GM21381 (cell line): ENCODE measurements at regions not wholly inside any gene's neighbourhood (a gene's known extent, or its start where the extent isn't known, plus 50 kb on each side); places are given as distances from the start of the nearest gene placed in this dataset.

Experiments
- ATAC-seq: cut with Tn5 transposase; IDR thresholded peaks from one replicate; pipeline ENCODE4 v1.9.1; 2021; ENCODE audit warnings: mild to moderate bottlenecking, moderate library complexity; ENCODE audit not compliant: unreplicated experiment

DNA sequence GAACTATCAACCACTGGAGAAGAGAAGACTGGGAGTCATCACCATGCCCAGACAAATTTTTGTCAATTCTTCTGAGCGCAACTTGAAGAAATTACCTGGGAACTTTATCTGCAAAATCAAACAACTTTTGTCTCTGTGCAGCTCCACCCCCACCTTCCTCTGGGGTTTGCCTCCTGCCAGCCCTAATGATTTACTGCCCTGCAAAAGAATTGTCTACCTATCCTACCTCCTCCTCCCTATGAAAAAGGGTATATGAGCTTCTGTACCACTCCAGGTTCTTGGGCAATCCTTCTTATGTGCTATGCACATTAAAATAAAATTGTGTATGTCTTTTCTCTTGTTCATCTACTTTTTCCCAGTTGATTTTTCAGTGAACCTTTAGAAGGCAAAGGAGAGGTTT is 191.9 kb downstream of the URB2 start:
- ATAC-seq, result no peak

DNA sequence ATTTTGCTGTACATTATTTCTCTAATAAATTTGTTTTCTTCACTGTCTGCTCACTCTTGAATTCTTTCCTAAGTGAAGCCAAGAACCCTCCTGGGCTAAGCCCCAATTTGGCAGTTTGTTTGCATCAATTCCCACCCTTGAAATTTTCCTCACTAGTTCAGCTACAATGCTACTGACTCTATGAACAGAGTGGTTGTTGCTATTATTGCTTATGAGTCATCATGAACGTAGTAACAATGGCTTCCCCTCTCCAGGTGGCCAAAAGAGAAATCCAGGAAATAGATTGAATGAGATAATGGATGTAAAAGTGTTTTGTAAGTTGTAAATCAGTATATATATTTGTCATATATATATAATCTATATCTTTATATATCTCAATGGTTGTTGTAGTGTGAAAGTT is 193.0 kb downstream of the URB2 start:
- ATAC-seq, result no peak

DNA sequence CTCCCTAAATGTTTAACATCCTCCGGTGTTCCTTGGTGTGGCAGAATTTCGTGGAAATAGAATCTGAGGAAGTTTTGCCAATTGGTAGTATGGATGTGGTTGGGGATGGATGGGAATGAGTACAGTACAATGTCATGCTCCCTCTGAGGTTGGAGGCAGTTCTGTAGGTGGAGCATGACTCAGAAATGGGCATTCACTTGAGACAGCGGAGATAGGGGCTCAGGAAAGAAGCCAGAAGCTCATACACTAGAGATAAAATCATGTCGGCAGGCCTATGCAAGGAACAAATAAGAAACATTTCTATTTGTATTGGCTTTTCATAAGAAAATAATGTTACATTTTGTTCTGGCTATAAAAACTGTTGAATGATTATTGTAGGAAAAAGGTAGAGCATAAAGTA is 196.0 kb downstream of the URB2 start:
- ATAC-seq, result no peak

DNA sequence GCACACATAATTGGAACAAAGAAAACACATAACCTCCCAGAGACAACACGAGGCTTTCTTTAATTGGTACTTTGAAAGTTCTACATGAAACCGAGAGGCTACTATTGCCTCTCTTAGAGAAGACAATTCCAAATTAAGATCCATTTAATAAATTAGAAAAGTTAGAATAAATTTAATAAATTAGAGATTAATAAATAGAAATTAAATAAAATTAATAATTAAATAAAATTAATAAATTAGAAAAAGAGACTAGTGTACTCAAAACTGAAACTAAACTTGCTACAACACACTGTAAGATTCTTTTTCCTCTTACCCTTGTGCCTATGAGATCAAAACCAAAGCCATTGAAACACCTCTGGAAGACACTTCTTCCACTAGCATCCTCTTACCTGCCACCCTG is 199.0 kb downstream of the URB2 start:
- no peak for ATAC-seq

DNA sequence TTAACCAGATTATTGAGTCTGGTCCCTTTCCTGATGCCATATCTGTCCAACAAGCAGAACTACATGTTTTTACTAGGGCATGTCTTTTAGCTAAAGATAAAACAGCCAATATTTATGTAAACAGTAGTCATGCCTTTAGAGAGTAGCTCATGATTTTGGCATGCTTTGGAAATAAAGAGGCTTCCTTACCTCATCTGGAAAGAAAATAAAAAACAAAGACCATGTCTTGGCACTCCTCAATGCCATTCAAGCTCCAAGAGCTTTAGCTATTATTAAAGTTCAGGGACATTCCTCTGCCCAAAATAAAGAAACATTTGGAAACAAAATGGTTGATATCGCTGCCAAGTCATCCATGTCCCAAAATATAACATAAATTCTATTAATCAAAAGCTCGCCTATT is 202.4 kb downstream of the URB2 start:
- ATAC-seq, result no peak

DNA sequence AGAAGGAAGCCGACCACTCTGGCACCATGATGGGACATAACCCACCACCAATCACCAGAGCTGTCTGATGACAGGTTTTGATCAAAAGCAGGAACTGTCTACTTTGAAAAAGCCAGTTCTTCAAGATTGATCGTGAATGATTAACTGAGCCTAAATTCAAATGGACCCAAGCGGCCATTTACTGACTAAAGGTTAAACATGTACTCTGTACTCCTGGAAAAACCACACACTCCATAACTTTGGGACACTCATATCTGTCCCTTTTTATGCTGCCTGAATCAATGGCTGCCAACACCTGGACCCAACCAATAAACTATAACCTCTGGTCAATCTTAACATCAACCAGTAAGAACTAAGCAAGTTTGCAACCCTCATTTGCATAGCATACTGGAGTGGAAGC is 206.6 kb downstream of the URB2 start:
- no peak for ATAC-seq

DNA sequence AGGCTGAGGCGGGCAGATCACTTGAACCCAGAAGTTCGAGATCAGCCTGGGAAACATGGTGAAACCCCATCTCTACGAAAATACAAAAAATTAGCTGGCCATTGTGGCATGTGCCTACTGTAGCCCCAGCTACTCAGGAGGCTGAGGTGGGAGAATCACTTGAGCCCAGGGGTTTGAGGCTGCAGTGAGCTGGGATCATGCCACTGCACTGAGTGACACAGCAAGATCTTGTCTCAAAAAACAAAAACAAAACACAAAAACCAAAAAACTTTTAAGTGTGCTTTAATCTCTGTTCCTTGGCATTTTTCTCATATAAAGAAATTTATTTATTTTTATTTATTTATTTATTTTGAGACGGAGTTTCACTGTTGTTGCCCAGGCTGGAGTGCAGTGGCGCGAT is 208.2 kb downstream of the URB2 start:
- no peak for ATAC-seq

DNA sequence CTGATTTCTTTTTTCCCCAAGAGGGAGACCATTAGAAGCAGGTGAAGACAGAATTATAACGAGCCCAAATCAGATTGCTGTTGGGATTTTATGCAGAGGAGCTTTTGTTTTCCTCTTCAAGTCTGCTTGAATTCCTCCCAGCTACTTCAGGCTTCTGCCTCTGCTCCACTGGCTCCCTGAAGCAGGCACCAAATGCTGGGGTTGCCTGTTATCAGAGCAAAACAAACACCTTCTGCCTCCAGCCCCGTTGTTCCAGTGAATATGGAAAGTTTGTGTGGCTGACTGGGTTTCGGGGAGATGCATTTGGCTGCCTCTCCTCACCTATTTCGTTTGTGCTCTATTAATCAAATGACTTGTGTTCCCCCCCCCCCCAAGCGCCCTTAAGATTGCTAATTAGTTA is 209.2 kb downstream of the URB2 start:
- ATAC-seq, result no peak

DNA sequence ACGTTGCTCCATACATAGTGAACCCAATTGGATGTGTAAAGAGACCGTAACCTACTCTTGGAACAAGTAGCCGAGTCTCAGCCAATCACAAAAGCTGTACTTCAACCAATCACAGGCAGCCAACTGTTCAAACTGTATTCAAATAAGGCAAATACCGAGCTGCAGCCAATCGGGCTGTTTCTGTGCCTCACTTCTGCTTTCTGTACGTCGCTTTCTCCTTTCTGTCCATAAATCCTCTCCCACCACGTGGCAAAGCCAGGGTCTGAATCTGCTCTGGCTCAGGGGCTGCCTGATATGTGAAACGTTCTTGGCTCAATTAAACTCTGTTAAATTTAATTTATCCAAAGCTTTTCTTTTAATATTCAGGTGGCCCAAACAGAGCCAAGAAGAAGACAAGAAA is 210.3 kb downstream of the URB2 start:
- ATAC-seq, result no peak

DNA sequence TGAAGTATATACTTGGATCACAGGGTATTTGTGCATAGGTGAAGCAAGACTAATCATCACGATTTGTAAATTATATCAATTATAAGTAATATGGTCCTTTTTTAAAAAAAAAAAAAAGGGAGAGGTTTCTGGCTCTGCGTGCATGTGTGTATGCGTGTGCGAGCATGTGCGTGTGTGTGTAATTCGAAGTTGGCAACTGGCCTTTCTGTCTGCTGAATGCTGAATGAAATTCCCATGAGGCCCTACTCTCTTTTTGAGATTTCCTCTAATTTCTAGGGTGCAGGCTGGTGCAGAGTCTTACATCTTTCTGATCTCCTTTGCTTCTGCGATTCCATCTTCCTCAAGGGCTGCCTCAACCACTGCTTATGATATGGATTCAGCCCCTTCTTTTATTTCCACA is 212.2 kb downstream of the URB2 start:
- ATAC-seq, result no peak

DNA sequence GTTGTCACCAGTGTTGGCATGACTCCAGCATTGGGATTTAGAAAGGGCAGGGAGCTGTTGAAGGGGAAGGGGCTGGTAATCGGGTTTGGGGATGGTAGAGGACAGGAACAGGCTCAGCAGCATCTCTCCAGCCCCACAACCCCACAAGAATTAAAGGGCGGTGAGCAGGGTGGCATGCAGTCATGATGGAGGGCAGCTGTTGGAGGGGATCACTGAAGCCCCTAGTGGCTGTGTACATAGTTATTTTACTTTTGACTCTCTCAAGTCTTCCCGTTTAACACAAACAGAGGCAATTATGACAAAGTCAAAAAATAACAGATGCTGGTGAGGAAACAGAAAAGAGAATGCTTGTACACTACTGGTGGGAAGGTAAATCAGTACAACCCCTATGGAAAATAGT is 213.8 kb downstream of the URB2 start:
- ATAC-seq, result no peak

DNA sequence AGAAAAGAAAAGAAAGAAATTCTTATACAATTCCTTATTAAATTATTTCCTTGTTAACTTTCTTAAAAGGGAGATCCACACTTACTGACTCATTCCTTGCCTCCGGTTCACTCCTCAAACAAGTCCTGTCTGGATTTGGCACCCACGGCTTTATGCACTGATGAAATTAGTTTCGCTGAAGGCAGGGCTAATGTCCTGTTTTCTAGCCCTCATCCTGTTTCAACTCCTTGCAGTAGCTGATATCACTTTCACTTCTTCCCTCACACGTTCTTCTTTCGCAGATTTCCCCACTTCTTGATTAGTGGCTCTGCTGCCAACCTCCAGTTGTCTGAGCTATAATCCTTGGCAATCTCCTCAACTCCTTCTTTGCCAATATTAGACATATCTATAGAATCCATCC is 215.2 kb downstream of the URB2 start:
- peak; percentile 84 for ATAC-seq

DNA sequence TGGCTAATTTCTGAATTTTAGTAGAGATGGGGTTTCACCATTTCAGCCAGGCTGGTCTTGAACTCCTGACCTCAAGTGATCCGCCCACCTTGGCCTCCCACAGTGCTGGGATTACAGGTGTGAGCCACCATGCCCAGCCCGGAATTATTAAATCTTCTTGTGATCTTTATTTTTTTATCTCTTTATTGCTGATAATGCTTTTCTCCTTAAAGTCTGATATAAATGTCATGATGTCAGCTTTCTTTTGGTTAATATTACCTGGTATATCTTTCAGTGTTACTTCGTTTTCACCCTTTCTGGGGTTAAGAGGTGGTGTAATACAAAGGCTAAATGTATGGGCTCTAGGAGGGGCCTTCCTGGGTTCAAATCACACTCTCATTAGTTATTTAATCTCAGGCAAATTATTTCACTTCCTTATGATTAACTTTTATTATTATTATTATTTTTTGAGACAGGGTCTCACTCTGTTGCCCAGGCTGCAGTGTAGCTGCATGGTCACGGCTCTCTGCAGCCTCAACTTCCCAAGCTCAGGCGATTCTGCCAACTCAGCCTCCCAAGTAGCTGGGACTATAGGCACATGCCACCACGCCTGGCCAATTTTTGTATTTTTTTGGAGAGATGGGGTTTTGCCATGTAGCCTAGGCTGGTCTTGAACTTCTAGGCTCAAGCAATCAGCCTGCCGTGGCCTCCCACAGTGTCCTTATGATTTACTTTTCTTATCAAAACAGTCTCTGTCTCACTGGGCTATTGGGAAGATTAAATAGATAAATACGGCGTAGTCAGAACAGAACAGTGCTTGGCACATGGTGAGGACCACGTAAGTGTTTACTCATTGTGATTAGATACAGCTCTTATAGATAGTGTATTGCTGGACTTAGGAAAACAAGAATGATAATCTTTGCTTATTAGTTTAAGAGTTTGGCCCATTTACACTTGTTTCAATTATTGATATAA is 216.5 kb downstream of the URB2 start:
- ATAC-seq, result no peak

DNA sequence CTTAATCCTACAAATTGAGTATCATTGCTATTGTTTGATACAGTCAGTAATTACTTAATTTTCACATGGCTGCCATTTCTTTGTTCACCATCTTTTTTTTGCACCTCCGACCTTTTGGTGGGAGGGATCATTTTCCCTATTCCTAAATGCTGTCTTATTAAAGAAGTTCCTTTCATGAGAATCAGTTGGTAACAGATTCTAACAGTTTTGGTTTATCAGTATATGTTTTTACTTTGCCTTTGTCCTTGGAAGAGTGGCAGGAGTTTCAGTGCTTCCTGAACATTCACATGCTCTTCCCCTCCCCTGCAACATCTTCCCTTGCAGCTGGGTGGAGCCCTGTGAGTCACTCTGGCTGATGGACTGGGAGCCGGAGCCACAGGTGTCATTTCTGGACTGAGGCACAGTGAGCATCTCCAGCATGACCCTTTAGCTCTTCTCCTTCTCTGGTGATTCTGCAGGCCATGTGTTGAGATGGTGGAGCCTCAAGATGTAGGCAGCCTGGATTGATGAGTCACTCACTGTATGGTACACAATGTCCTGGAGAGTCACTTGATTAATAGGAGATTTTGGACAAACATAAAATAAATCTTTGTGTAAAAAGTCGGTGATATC is 217.7 kb downstream of the URB2 start:
- no peak for ATAC-seq

DNA sequence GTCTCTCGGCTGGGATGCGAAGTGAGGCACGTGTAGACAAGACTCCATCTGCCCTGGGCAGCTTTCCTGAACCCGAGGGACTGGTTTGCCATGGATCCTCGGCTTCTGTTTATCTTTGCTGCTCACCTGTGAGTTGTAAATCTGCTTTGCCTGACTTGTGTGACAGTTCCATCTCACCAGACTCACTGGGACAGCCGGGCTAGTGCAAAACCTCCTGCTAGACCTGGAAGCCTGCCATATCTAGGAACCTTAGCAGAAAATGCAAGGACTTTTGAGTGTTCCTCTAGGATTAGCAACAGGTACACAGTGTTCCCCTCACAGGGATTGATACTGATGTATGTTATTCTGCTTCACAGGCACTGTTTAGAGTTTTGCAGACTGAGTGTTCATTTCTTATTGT is 218.6 kb downstream of the URB2 start:
- no peak for ATAC-seq

DNA sequence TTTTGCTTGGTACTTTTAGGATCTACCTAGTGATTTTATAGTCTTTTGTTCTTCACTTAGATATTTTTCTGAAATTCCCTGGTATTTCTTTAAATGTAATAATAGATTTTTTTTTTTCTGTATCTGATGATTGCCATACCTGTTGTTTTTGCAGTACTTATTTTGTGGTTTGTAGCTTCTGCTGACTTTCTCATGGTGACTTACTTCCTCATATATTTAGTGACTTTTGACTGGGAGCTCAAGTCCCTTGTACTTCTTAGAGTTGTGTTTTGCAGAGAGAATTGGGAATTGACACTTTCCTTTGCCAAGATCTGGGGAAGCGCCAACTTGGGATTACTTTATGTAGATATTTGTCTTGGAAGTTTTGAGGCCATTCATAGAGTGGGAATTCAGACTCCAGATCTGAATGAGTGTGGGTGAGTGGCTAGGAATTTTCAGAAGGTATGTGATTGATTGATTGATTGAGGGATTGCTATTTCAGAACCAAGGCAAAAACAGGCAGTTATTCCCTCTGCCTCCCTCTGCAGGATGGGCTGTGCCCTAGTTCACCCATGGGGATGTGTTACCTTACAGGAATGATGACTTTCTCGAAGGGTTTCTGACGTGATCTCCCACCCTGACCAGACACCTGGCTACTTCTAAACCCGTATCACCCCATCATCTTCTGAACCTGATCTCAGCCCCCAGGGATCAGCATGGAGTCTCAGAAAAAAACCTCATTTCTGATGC is 219.5 kb downstream of the URB2 start:
- ATAC-seq, result no peak

DNA sequence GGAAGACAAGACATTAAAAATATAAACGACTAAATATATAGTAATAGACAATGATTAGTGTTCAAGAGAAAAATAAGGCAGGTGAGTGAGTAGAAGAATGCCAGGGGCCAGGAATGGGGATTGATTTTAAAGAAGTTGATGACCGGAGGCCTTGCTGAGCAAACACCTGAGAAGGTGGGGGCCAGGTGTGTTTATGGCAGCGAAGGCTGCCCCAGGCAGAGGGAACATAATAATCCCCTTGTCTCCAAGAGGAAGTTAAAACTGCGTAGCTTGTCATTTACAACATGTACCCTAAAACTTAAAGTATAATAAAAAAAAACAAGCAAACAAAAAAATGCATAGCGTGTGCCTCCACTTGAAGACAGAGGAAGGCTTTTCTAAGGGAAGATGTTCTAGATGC is 220.3 kb downstream of the URB2 start:
- ATAC-seq, result no peak

DNA sequence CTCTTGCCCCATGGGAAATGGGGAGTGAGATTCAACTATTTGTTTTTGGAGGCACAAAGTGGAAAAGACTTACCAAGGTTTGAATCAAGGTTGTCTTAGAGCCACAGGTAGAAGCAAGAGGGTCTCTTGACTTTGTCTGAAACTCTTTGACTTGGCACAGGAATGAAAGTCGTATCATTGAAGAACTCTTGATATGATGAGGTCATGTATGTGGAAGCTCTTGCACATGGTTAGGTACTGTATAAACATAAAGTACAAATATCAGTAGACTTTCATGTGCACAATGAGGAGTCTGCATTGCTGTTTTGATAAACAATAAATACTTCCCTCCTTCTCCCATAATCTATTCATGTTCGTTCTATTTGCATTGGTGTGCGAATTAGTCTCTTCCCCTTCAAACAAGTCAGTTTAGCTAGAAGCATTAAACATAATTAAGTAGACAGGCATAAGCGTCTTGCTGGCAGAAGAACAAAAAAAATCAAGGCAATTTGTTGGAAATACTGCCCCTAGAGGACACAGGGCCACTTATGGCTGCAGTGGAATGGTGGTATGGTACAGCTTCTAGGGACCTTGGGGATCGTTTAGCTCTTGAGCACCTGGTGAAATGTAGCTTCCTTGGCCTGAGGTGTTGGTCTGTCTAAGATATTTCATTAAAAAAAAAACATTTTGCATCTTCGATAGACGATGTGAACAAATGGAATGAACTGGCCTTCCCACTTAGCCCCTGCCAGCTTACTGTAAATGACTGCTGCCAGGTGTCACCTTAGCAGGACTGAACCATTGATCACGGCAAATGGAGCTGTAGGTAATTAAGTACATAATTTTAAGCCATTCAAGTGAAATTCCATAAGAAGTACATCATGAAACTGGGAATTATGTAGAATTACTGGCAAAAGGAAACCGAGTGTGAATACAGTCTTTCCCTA is 218.0 kb upstream of the GALNT2 start:
- ATAC-seq, result no peak

DNA sequence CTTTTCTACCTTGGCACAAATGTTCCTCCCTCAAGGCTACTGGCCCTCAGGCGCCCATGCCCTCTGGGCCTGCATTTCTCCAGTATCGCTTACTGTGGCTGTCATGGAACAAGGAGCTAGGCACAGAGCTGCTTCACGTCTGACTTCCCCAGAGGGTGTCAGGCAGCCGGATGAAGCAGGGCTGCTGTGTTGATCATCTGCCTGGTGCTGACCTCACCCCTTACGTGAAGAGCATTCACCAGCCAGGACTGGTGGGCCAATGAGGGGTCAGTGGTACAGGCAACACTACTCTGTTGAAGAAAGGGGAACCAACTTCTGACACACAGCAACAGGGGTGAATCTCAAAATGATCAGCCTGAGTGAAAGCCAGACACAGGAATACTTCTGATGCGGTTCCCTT is 215.5 kb upstream of the GALNT2 start:
- no peak for ATAC-seq

DNA sequence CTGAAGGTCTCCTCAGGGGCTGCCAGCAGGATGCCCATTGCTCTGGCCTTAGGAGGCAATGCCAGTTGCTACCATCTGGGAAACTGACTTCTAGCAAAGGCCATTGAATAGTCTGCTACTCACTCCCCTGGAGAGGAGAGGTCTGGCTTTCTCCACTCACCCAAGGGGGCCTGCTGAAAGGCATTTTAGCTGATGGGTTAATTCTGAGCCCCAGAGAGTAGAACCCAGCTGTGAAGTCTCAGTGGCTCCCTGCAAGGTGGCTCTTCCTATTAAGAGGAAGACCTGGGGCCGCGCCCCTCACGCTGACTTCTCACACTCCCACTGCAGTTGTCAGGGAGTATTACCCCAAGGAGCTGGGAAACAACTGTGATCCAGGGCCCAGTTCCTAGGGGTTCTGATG is 213.3 kb upstream of the GALNT2 start:
- no peak for ATAC-seq

DNA sequence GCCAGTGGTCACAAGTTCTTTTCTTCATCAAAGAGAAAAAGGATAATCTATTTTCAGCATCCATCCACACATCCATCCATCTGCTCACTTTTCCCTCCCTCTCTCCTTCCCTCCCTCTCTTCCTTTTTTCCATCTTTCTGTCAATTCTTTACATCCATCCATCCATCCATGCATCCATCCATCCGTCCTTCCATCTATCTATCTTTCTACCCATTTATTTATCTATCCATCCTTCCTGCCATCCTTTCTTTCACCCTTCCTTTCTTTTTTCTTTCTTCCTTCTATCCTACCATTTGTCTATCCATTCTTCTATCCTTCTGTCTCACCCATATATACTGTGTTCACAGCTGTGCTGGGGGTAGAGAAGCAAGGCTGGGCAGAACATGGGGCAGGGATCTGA is 212.4 kb upstream of the GALNT2 start:
- no peak for ATAC-seq
